Activated effector memory CD4-positive, alpha-beta T cell treated with anti-CD3 and anti-CD28 coated beads, Interleukin-2, amount 50 U/mL, for 16 hours (primary cell): ENCODE measurements at regions not wholly inside any gene's neighbourhood (a gene's known extent, or its start where the extent isn't known, plus 50 kb on each side); places are given as distances from the start of the nearest gene placed in this dataset.

Experiments used
- DNase-seq: peaks from one replicate; pipeline ENCODE4 v3.0.0-alpha.2; 2020

DNA sequence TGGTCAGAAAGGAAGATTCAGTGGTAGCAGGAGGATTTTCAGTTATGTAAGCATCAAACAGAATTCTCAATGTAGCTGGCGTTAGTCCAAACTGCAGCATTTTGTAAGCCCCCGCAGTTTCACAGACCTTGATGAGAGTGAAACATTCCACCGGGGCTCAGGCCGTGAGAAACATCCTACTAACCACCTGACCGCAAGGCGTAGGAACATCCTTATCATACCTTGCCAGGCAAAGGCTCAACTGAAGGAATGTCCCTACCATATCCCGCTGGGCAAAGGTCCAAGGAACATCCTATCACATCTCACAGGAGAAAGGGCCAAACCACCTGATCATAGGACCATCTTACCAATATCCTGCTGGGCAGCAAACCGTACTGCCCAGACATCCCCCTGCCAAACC is 624.8 kb upstream of the TMEM132C start:
- no peak for DNase-seq

GRCh38 chr12:127648321-127648720 is 618.6 kb upstream of the TMEM132C start:
- DNase-seq = no peak

- DNase-seq = no peak
Measured at GRCh38 chr12:127649961-127650360, 617.0 kb upstream of the TMEM132C start.

DNA sequence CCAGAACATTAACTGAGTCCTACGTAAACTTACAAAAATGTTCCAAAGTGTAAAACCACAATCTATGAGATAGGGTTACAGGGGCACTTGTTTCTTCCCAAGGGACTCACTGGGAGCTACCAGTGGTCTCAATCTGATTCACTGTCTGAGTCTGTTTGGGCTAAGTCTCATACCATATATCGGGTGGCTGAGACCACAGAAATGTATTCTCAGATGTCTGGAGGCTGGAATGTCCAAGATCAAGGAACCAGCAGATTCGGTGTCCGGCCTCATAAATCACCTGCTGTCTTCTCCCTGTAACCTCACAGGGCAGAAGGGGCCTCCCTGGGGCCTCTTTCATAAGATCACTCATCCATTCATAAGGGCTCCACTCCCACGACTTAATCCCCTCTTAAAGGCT is 616.3 kb upstream of the TMEM132C start:
- DNase-seq = no peak

DNA sequence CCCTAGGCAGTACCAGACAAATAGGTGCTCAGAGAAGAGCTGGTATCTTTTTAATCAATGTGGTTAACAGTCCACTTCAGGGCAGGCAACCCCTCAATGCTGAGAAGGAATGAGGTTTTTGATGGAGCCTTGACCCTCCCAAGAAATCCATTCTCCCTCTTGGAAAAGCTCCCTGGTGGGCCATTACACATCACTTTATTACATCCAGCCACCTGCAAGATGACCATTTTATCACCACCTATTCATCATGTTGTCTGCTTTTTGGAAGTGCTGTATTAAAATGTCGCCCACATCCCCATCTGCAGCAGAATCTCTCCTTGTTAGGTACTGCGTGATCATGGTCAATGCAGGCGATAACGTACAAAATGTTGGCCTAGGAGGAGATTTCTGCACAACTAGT is 614.7 kb upstream of the TMEM132C start:
- DNase-seq = no peak

DNA sequence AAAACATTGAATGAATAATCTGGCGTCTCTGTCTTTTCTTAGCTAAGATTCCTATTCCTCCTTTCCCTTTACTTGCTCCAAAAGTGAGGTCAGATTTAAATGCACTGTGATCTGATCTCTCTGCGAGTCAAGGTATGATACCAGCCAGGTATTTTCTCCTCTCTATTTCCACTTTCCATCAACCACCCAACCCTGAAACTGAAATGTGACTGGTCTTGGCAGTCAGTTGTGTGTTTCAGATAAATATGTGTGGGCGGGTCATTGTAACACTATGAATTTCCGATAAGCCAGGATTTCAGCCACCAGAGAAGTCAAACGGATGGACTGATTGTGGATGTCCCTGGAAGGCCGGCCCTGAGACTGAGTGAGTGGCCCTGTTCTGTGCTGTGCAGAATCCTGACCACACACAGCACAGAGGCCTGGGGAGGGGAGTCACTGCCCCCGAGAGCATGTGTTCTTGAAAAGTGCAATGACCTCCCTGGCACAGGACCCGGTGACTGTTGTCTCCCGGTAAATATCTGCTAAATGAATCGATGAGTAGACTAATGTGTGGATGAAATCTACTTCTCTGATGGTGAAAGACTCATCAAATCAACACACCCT is 612.5 kb upstream of the TMEM132C start:
- no peak for DNase-seq

DNA sequence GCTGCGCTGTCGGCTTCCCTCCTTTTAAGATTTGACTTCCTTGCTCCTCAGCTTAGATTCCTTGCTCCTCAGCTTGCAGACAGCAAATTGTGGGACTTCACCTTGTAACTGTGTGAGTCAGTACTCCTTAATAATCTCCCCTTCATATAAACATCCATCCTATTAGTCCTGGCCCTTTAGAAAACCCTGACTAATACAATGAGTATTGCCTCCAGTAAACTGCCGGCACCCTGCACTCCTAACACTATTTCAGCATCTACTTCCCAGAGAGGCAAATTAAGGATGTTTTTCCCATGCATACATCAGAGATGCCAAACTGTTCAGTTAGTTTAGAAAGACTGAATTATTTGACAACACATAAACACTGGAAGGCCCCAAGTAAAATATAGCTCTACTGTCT is 611.3 kb upstream of the TMEM132C start:
- DNase-seq = no peak

GRCh38 chr12:127656266-127656665 is 610.7 kb upstream of the TMEM132C start:
- DNase-seq = no peak

DNA sequence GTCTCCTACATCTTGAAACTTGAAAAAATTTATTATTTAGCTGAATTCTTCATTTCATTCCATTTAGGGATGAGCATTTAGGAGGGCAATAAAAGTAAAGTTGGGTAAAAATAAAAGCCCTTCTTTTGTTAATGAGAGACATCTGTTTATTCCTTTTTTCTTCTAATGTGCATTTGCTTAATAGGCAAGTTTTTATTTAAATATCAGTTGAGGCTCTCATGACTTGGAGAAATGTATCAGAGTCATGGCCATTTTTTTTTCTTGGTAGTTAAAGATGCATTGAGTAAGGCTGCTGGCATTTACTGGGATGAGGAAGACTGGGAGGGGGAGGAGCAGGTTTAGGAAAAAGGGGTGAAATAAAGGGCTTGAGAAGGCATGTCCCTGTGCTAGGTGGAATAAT is 609.9 kb upstream of the TMEM132C start:
- DNase-seq = no peak

GRCh38 chr12:127660961-127661360 is 606.0 kb upstream of the TMEM132C start:
- no peak for DNase-seq

GRCh38 chr12:127663716-127664115 is 603.3 kb upstream of the TMEM132C start:
- no peak for DNase-seq

DNA sequence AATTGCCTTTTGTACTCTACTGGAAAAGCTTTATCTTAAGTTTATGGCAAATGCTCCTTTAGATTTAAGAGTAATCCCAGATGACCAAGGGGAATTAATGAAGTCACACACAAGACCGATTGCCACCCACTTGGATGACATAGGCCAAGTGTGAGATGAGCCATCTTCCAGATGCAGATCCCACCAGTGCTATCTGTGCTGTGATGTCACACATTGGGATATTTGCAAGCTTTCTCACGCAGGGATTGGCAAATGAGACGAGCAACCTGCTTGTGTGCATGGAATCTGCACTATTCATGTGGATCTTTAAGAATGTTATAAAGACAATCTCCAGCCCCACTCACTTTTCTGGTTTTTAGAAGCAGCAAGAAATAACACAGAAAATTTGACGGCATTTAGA is 602.1 kb upstream of the TMEM132C start:
- no peak for DNase-seq

- no peak for DNase-seq
Measured at GRCh38 chr12:127667131-127667685, 599.8 kb upstream of the TMEM132C start.

GRCh38 chr12:127670294-127670693 is 596.7 kb upstream of the TMEM132C start:
- no peak for DNase-seq

DNA sequence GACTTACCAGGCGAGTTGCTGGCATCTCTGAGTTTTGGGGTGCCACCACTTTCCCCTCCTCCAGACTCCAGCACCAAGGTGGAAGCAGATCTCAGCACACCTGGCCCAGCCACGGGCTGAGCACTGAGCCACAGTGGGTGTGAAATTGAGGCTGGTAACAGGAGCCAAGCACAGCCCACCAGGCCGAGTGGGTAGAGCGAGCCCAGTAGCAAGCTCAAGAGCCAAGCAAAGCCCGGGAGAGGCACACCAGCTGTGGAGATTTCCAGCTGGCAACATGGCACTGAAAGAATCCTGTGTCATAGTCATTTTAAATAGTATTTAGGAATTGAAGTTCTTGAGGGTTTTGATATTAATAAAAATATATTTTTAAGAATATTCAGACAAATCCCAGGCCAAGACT is 596.2 kb upstream of the TMEM132C start:
- DNase-seq = no peak

- DNase-seq = no peak
Measured at GRCh38 chr12:127675936-127676335, 591.0 kb upstream of the TMEM132C start.

GRCh38 chr12:127677537-127678131 is 589.3 kb upstream of the TMEM132C start:
- peak; percentile 71 for DNase-seq

- DNase-seq = no peak
Measured at GRCh38 chr12:127678945-127679344, 588.0 kb upstream of the TMEM132C start.

- no peak for DNase-seq
Measured at GRCh38 chr12:127680516-127680915, 586.5 kb upstream of the TMEM132C start.

- no peak for DNase-seq
Measured at GRCh38 chr12:127681151-127681754, 585.7 kb upstream of the TMEM132C start.

DNA sequence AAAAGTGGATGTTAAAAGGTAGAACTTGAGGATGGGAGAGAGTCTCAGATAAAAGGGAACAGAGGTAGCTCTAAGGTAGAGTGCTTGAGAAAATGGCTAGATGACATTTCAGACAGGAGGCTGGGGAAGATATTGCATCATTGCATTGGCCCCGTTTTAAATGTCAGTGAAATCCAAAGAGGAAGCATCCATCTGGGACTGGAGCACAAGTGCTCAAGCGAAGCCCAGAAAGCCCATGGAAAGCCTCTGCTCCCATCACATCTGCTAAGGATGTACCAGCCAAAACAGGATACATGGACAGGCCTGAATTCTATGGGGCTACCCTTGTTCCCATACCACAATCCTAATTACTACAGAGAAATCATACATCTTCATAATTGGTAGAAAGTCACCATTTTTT is 581.5 kb upstream of the TMEM132C start:
- no peak for DNase-seq

- no peak for DNase-seq
Measured at GRCh38 chr12:127685931-127686330, 581.0 kb upstream of the TMEM132C start.

DNA sequence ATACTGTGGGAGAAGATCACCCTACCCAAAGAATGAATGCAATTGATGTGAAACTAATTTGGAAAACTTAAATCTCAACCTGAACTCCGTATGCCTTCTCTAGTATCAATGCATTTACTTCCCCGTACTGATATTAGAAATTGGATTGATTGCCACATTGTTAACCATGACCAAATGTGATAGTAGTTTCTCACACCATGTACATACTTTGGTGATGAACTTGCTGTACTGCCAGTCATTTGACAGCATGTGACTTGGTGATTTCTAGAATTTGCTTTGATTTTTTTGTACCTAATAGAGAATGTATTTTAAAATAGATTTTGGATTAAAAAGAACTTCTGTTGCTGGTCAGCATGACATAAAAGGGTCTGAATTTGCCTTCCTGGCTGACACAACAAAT is 579.8 kb upstream of the TMEM132C start:
- no peak for DNase-seq

GRCh38 chr12:127688906-127689428 is 578.0 kb upstream of the TMEM132C start:
- no peak for DNase-seq
